A673 (cell line): ENCODE measurements at regions not wholly inside any gene's neighbourhood (a gene's known extent, or its start where the extent isn't known, plus 50 kb on each side); places are given as distances from the start of the nearest gene placed in this dataset.

Experiments
- CTCF ChIP-seq: fragments of 300-800, 200-600 bp; sonication (generic); conservative IDR thresholded peaks from 2 replicates; pipeline ENCODE4 v1.5.1; 2017; ENCODE audit warnings: low read depth, mild to moderate bottlenecking, antibody characterized with exemption, low read length, moderate library complexity, mixed read lengths
- EZH2 ChIP-seq: fragments of 200-600 bp; sonication (generic); IDR thresholded peaks from 2 replicates; pipeline ENCODE4 v1.6.1; 2017; ENCODE audit warnings: borderline replicate concordance, low read depth, mild to moderate bottlenecking, mixed read lengths, antibody characterized with exemption, low read length; ENCODE audit not compliant: poor library complexity, severe bottlenecking

GRCh38 chr12:41972196-41972595 lies 172.5 kb downstream of the GXYLT1 start:
- no peak for TF ChIP-seq CTCF
- TF ChIP-seq EZH2: no peak
